A673 (cell line): ENCODE measurements at regions not wholly inside any gene's neighbourhood (a gene's known extent, or its start where the extent isn't known, plus 50 kb on each side); places are given as distances from the start of the nearest gene placed in this dataset.

ENCODE experiments used
- BruUV-seq: library from RNA; stranded (reverse); fragments of 400-500 nt; replicated peaks from 2 replicates; lab custom pipeline; 2021; lab: Mats Ljungman, UMichigan
- CTCF ChIA-PET: fragments of 300-600 bp; sonication (Branson Sonifier 250); formaldehyde crosslinking; loops from one replicate; lab custom pipeline; 2022; ENCODE audit warnings: antibody characterized with exemption; lab: Charles Lee
- POLR2A ChIA-PET: fragments of 300-600 bp; sonication (Branson Sonifier 250); formaldehyde crosslinking; loops from one replicate; lab custom pipeline; 2022; ENCODE audit warnings: antibody characterized with exemption; ENCODE audit not compliant: low non-redundant PET; lab: Charles Lee
- DNase-seq: peaks from one replicate; pipeline ENCODE4 v3.0.0-alpha.2; 2015; ENCODE audit warnings: low spot score
- H3K27ac ChIP-seq: fragments of 200-600 bp; sonication (generic); 2 replicates; pipeline ENCODE4 v1.5.1; 2016; ENCODE audit warnings: mixed run types, low read depth, mild to moderate bottlenecking, mixed read lengths, antibody characterized with exemption, low read length; ENCODE audit not compliant: poor library complexity, severe bottlenecking
- H3K27me3 ChIP-seq: fragments of 200-600 bp; sonication (generic); replicated peaks from 2 replicates; pipeline ENCODE4 v1.6.1; 2017; ENCODE audit warnings: mixed run types, low read depth, mild to moderate bottlenecking, mixed read lengths, antibody characterized with exemption, low read length; ENCODE audit not compliant: insufficient read depth, poor library complexity
- H3K36me3 ChIP-seq: fragments of 200-600 bp; sonication (generic); 2 replicates; pipeline ENCODE4 v1.6.1; 2016; ENCODE audit warnings: mixed run types, mild to moderate bottlenecking, mixed read lengths, antibody characterized with exemption, low read length; ENCODE audit not compliant: insufficient read depth, poor library complexity, severe bottlenecking
- H3K4me1 ChIP-seq: fragments of 200-600 bp; sonication (generic); 2 replicates; pipeline ENCODE4 v1.6.1; 2017; ENCODE audit warnings: mixed run types, mild to moderate bottlenecking, mixed read lengths, antibody characterized with exemption, low read length; ENCODE audit not compliant: insufficient read depth, poor library complexity, severe bottlenecking
- H3K4me3 ChIP-seq: fragments of 200-600 bp; sonication (generic); 2 replicates; pipeline ENCODE4 v1.5.1; 2016; ENCODE audit warnings: low read depth, mixed run types, mild to moderate bottlenecking, mixed read lengths, low read length; ENCODE audit not compliant: poor library complexity, severe bottlenecking
- H3K9me3 ChIP-seq: fragments of 200-600 bp; sonication (generic); 2 replicates; pipeline ENCODE4 v1.6.1; 2016; ENCODE audit warnings: mixed run types, low read depth, mild to moderate bottlenecking, mixed read lengths, antibody characterized with exemption, low read length; ENCODE audit not compliant: poor library complexity, severe bottlenecking
- CTCF ChIP-seq: fragments of 300-800, 200-600 bp; sonication (generic); conservative IDR thresholded peaks from 2 replicates; pipeline ENCODE4 v1.5.1; 2017; ENCODE audit warnings: low read depth, mild to moderate bottlenecking, antibody characterized with exemption, low read length, moderate library complexity, mixed read lengths
- EZH2 ChIP-seq: fragments of 200-600 bp; sonication (generic); IDR thresholded peaks from 2 replicates; pipeline ENCODE4 v1.6.1; 2017; ENCODE audit warnings: borderline replicate concordance, low read depth, mild to moderate bottlenecking, mixed read lengths, antibody characterized with exemption, low read length; ENCODE audit not compliant: poor library complexity, severe bottlenecking
- intact Hi-C: fragments of 100-400 bp; cut with micrococcal nuclease; formaldehyde crosslinking; loops from one replicate; pipeline ENCODE4 v1.10.0; 2022; ENCODE audit not compliant: unreplicated experiment

GRCh38 chr6:22636452-22636851, 67.1 kb downstream of the HDGFL1 start:
- H3K27ac ChIP-seq = no peak overlapping the region
- no peak overlapping the region for H3K4me3 ChIP-seq
- TF ChIP-seq CTCF = no peak
- H3K9me3 ChIP-seq = no peaks in the 10 kb centered on the region
- DNase-seq = no peak
- ChIA-PET POLR2A (no interaction called here), CTCF (no interaction called here)
- no peaks in the 10 kb centered on the region for H3K36me3 ChIP-seq
- no peaks in the 10 kb centered on the region for H3K4me1 ChIP-seq
- intact Hi-C loops = no loop called here
- BruUV-seq = no TSS peak
- no peaks in the 10 kb centered on the region for H3K27me3 ChIP-seq

- H3K27me3 ChIP-seq = no peaks in the 10 kb centered on the region
- H3K27ac ChIP-seq = no peak overlapping the region
- no peak for DNase-seq
- H3K36me3 ChIP-seq = no peaks in the 10 kb centered on the region
- intact Hi-C loops = no loop called here
- TF ChIP-seq EZH2 = no peak
- no peak for TF ChIP-seq CTCF
- BruUV-seq = no TSS peak
- ChIA-PET POLR2A (no interaction called here), CTCF (no interaction called here)
- H3K4me3 ChIP-seq = no peak overlapping the region
- H3K4me1 ChIP-seq = no peaks in the 10 kb centered on the region
- H3K9me3 ChIP-seq = no peaks in the 10 kb centered on the region
Measured at GRCh38 chr6:22637782-22638181, 68.4 kb downstream of the HDGFL1 start.

DNA sequence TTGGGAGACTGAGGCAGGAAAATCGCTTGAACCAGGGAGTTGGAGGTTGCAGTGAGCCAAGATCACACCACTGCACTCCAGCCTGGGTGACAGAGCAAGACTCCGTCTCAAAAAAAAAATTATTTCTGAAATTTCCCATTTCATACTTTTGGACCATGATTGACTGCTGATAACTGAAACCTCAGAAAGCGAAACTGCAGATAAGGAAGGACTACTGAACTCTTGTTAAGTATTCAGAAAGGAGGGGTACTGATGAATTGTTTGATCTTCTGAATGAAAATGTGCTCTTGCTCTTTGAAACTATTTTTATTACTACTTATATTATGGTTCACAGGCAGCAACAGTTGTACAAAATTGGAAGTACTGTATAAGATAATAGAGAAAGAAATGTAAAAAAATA, 69.0 kb downstream of the HDGFL1 start:
- Histone ChIP-seq H3K27me3 (no peaks in the 10 kb centered on the region), H3K4me1 (no peaks in the 10 kb centered on the region), H3K27ac (no peak overlapping the region), H3K9me3 (no peaks in the 10 kb centered on the region), H3K36me3 (no peaks in the 10 kb centered on the region), H3K4me3 (no peak overlapping the region)
- ChIA-PET CTCF (no interaction called here), POLR2A (no interaction called here)
- no TSS peak for BruUV-seq
- intact Hi-C loops = no loop called here
- TF ChIP-seq EZH2 (no peak), CTCF (no peak)
- DNase-seq = no peak
